Activated naive CD4-positive, alpha-beta T cell treated with anti-CD3 and anti-CD28 coated beads for 36 hours (primary cell): ENCODE measurements at regions not wholly inside any gene's neighbourhood (a gene's known extent, or its start where the extent isn't known, plus 50 kb on each side); places are given as distances from the start of the nearest gene placed in this dataset.

ENCODE experiments used
- CTCF ChIA-PET: fragments of 350-600 bp; sonication (Branson Sonifier 250); formaldehyde crosslinking; loops from one replicate; lab custom pipeline; 2021; ENCODE audit warnings: antibody characterized with exemption; lab: Charles Lee
- DNase-seq: peaks from one replicate; pipeline ENCODE4 v3.0.0-alpha.2; 2020
- H3K27ac Mint-ChIP-seq: one replicate; pipeline ENCODE4 v1.8.0; 2021; ENCODE audit warnings: mild to moderate bottlenecking, mixed read lengths
- H3K27me3 Mint-ChIP-seq: one replicate; pipeline ENCODE4 v1.8.0; 2021; ENCODE audit warnings: low read depth, mixed read lengths
- H3K36me3 Mint-ChIP-seq: one replicate; pipeline ENCODE4 v1.8.0; 2021; ENCODE audit warnings: low read depth, mixed read lengths
- H3K4me1 Mint-ChIP-seq: one replicate; pipeline ENCODE4 v1.8.0; 2021; ENCODE audit warnings: low read depth, mixed read lengths
- H3K4me3 Mint-ChIP-seq: one replicate; pipeline ENCODE4 v1.8.0; 2021; ENCODE audit warnings: mild to moderate bottlenecking, moderate library complexity, mixed read lengths
- H3K9me3 Mint-ChIP-seq: one replicate; pipeline ENCODE4 v1.8.0; 2021; ENCODE audit warnings: mixed read lengths
- intact Hi-C: fragments of 100-400 bp; cut with micrococcal nuclease; formaldehyde crosslinking; loops from one replicate; pipeline ENCODE4 v1.15.1; 2023

GRCh38 chr18:41323044-41323443 lies 632.0 kb upstream of the PIK3C3 start:
- Mint-ChIP-seq H3K4me3 (no peak overlapping the region), H3K27ac (no peak overlapping the region), H3K9me3 (peaks cover 15% of the 10 kb centered on the region), H3K4me1 (no peaks in the 10 kb centered on the region), H3K27me3 (no peaks in the 10 kb centered on the region), H3K36me3 (no peaks in the 10 kb centered on the region)
- DNase-seq = no peak
- intact Hi-C loops = no loop called here
- CTCF ChIA-PET = no interaction called here

DNA sequence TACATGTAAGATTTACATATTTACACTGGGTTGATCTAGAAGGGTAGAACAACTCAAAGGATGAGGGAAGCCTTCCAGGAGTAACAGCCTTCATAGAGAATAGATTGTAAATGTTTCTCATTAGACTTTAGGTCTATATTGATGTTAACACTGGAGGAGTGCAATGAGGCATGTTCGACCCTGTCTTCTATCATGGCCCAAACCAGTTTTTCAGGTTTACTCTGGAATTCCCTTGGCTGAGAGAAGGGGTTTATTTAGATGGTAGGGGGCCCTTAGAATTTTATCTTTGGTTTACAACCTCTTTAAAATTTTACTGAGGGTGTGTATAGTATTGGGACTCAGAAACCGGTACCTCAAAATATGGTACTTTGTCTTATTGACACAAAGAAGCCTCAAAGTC lies 634.9 kb upstream of the PIK3C3 start:
- no peak overlapping the region for H3K27ac Mint-ChIP-seq
- no peaks in the 10 kb centered on the region for H3K27me3 Mint-ChIP-seq
- H3K4me1 Mint-ChIP-seq = no peaks in the 10 kb centered on the region
- CTCF ChIA-PET = no interaction called here
- H3K9me3 Mint-ChIP-seq = peaks cover 10% of the 10 kb centered on the region
- intact Hi-C loops = no loop called here
- H3K36me3 Mint-ChIP-seq = no peaks in the 10 kb centered on the region
- H3K4me3 Mint-ChIP-seq = no peak overlapping the region
- DNase-seq = no peak

- H3K36me3 Mint-ChIP-seq = no peaks in the 10 kb centered on the region
- peaks cover 6% of the 10 kb centered on the region for H3K9me3 Mint-ChIP-seq
Observed at GRCh38 chr18:41315134-41315533, 639.9 kb upstream of the PIK3C3 start.

GRCh38 chr18:41311571-41312547 lies 643.2 kb upstream of the PIK3C3 start:
- H3K4me1 Mint-ChIP-seq = no peaks in the 10 kb centered on the region
- intact Hi-C loops = no loop called here
- no peak overlapping the region for H3K4me3 Mint-ChIP-seq
- CTCF ChIA-PET = no interaction called here
- no peaks in the 10 kb centered on the region for H3K36me3 Mint-ChIP-seq
- no peaks in the 10 kb centered on the region for H3K27me3 Mint-ChIP-seq
- no peak for DNase-seq
- H3K9me3 Mint-ChIP-seq = peaks cover 6% of the 10 kb centered on the region
- H3K27ac Mint-ChIP-seq = no peak overlapping the region

More at GRCh38 chr18:41315134-41315533, 639.9 kb upstream of the PIK3C3 start:
- no peak for DNase-seq
- intact Hi-C loops = no loop called here
- no peak overlapping the region for H3K27ac Mint-ChIP-seq
- H3K4me1 Mint-ChIP-seq = no peaks in the 10 kb centered on the region
- H3K4me3 Mint-ChIP-seq = no peak overlapping the region
- CTCF ChIA-PET = no interaction called here
- no peaks in the 10 kb centered on the region for H3K27me3 Mint-ChIP-seq

GRCh38 chr18:41297740-41298139 lies 657.3 kb upstream of the PIK3C3 start:
- no peak overlapping the region for H3K4me3 Mint-ChIP-seq
- no peak for DNase-seq
- H3K4me1 Mint-ChIP-seq = no peaks in the 10 kb centered on the region
- intact Hi-C loops = no loop called here
- H3K27me3 Mint-ChIP-seq = no peaks in the 10 kb centered on the region
- CTCF ChIA-PET = no interaction called here
- H3K36me3 Mint-ChIP-seq = no peaks in the 10 kb centered on the region
- no peak overlapping the region for H3K27ac Mint-ChIP-seq
- peaks cover 5% of the 10 kb centered on the region for H3K9me3 Mint-ChIP-seq

DNA sequence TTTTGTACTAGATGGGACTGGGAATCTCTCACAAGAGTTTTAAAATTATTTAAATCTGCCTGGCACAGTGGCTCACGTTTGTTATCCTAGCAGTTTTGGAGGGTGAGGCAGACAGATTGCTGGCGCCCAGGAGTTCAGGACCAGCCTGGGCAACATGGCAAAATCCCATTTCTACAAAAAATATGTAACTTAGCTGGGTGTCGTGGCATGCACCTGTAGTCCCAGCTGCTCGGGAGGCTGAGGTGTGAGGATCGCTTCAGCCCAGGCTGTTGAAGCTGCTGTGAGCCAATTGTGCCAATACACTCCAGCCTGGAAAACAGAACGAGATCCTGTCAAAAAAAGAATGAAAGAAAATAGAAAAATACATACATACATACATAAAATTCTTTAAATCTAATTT lies 685.7 kb upstream of the PIK3C3 start:
- intact Hi-C loops = no loop called here
- Mint-ChIP-seq H3K9me3 (peaks cover 8% of the 10 kb centered on the region), H3K27me3 (no peaks in the 10 kb centered on the region), H3K4me1 (no peaks in the 10 kb centered on the region), H3K4me3 (no peak overlapping the region), H3K27ac (no peak overlapping the region), H3K36me3 (no peaks in the 10 kb centered on the region)
- CTCF ChIA-PET = no interaction called here
- DNase-seq = no peak

DNA sequence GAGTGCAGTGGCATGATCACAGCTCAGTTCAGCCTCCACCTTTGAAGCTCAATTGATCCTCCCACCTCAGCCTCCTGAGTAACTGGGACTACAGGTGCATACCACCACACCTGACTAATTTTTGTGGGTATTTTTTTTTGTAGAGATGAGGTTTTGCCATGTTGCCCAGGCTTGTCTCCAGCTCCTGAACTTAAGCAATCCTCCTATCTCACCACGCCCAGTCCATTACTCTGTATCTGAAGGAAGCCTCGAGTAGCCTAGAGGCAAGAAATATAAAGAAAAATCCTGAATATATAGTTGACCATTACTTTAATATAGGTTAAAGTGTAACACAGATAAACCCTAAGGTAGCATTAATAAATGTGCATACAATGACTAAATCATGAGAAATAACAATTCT lies 686.8 kb upstream of the PIK3C3 start:
- H3K27me3 Mint-ChIP-seq = no peaks in the 10 kb centered on the region
- peaks cover 2% of the 10 kb centered on the region for H3K9me3 Mint-ChIP-seq
- H3K27ac Mint-ChIP-seq = no peak overlapping the region
- no peak for DNase-seq
- CTCF ChIA-PET = no interaction called here
- H3K4me1 Mint-ChIP-seq = no peaks in the 10 kb centered on the region
- no peaks in the 10 kb centered on the region for H3K36me3 Mint-ChIP-seq
- no peak overlapping the region for H3K4me3 Mint-ChIP-seq
- intact Hi-C loops = no loop called here

DNA sequence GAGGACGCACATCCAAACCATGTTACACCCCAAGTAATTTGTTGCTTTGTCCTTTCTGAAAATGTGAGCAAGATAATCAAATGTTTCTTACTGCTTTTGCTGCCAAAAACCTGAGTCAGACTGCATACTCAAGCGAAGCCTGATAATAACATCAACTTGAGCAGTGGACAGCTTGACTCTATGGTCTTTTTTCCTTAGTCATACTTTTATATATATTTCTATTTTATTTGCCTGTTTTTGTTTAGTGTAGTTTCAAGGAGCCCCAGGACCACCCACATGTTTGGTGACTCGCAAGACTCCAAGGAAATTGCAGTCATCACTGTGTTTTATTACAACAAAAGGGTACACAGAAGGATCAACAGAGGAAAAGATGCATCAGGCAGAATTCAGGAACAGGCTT lies 688.4 kb upstream of the PIK3C3 start:
- intact Hi-C loops = no loop called here
- Mint-ChIP-seq H3K9me3 (peaks cover 2% of the 10 kb centered on the region), H3K36me3 (no peaks in the 10 kb centered on the region)

GRCh38 chr18:41266204-41266603 lies 688.8 kb upstream of the PIK3C3 start:
- Mint-ChIP-seq H3K27ac (no peak overlapping the region), H3K36me3 (no peaks in the 10 kb centered on the region), H3K4me3 (no peak overlapping the region), H3K9me3 (peaks cover 2% of the 10 kb centered on the region), H3K27me3 (no peaks in the 10 kb centered on the region), H3K4me1 (no peaks in the 10 kb centered on the region)
- DNase-seq = no peak
- CTCF ChIA-PET = no interaction called here
- intact Hi-C loops = no loop called here

More for the DNA sequence above, 688.4 kb upstream of the PIK3C3 start:
- no peak for DNase-seq
- Mint-ChIP-seq H3K27ac (no peak overlapping the region), H3K27me3 (no peaks in the 10 kb centered on the region), H3K4me3 (no peak overlapping the region), H3K4me1 (no peaks in the 10 kb centered on the region)
- CTCF ChIA-PET = no interaction called here

GRCh38 chr18:41265047-41265446 lies 690.0 kb upstream of the PIK3C3 start:
- Mint-ChIP-seq H3K4me3 (no peak overlapping the region), H3K9me3 (no peaks in the 10 kb centered on the region), H3K36me3 (no peaks in the 10 kb centered on the region), H3K27ac (no peak overlapping the region), H3K27me3 (no peaks in the 10 kb centered on the region), H3K4me1 (no peaks in the 10 kb centered on the region)
- intact Hi-C loops = no loop called here
- CTCF ChIA-PET = no interaction called here
- no peak for DNase-seq

- Mint-ChIP-seq H3K27me3 (no peaks in the 10 kb centered on the region), H3K4me1 (no peaks in the 10 kb centered on the region), H3K9me3 (no peaks in the 10 kb centered on the region), H3K27ac (no peak overlapping the region), H3K4me3 (no peak overlapping the region), H3K36me3 (no peaks in the 10 kb centered on the region)
- DNase-seq = no peak
- CTCF ChIA-PET = interaction anchor here (0.6 kb wide), 1 partner anchor 19 kb away, joined by 3 read pairs; no protein-coding TSS in a partner anchor
- intact Hi-C loops = no loop called here
Observed at GRCh38 chr18:41263956-41264355, 691.1 kb upstream of the PIK3C3 start.

GRCh38 chr18:41262688-41263087 lies 692.3 kb upstream of the PIK3C3 start:
- Mint-ChIP-seq H3K9me3 (no peaks in the 10 kb centered on the region), H3K36me3 (no peaks in the 10 kb centered on the region), H3K27ac (no peak overlapping the region), H3K4me1 (no peaks in the 10 kb centered on the region), H3K27me3 (no peaks in the 10 kb centered on the region), H3K4me3 (no peak overlapping the region)
- CTCF ChIA-PET = no interaction called here
- DNase-seq = no peak
- intact Hi-C loops = no loop called here

GRCh38 chr18:41244591-41245037 lies 710.4 kb upstream of the PIK3C3 start:
- intact Hi-C loops = no loop called here
- DNase-seq = no peak
- H3K27me3 Mint-ChIP-seq = no peaks in the 10 kb centered on the region
- H3K36me3 Mint-ChIP-seq = no peaks in the 10 kb centered on the region
- CTCF ChIA-PET = interaction anchor here (0.7 kb wide), 1 partner anchor 19 kb away, joined by 3 read pairs; no protein-coding TSS in a partner anchor
- H3K4me1 Mint-ChIP-seq = no peaks in the 10 kb centered on the region
- no peak overlapping the region for H3K27ac Mint-ChIP-seq
- H3K4me3 Mint-ChIP-seq = no peak overlapping the region
- peaks cover 7% of the 10 kb centered on the region for H3K9me3 Mint-ChIP-seq
